Neural progenitor cell (in vitro differentiated cells): ENCODE measurements at regions not wholly inside any gene's neighbourhood (a gene's known extent, or its start where the extent isn't known, plus 50 kb on each side); places are given as distances from the start of the nearest gene placed in this dataset.

Experiments used
- DNase-seq: peaks from one replicate; pipeline ENCODE4 v3.0.0-alpha.2; 2016; ENCODE audit warnings: low spot score
- H2AFZ ChIP-seq: fragments of 200-600 bp; sonication (generic); replicated peaks from 2 replicates; pipeline ENCODE4 v1.6.1; 2016; ENCODE audit warnings: antibody characterized with exemption
- H3F3A ChIP-seq: fragments of 200-600 bp; sonication (generic); 2 replicates; pipeline ENCODE4 v1.6.1; 2016; ENCODE audit warnings: antibody characterized with exemption, low read depth
- H3K27ac ChIP-seq: fragments of 200-600 bp; sonication (generic); 2 replicates; pipeline ENCODE4 v1.5.1; 2016; ENCODE audit warnings: mild to moderate bottlenecking
- H3K27me3 ChIP-seq: fragments of 200-600 bp; sonication (generic); 2 replicates; pipeline ENCODE4 v1.6.1; 2016; ENCODE audit warnings: mild to moderate bottlenecking, moderate library complexity
- H3K36me3 ChIP-seq: fragments of 200-600 bp; sonication (generic); 2 replicates; pipeline ENCODE4 v1.5.1; 2016
- H3K4me1 ChIP-seq: fragments of 200-600 bp; sonication (generic); 2 replicates; pipeline ENCODE4 v1.6.1; 2016; ENCODE audit warnings: mixed run types
- H3K4me2 ChIP-seq: fragments of 200-600 bp; sonication (generic); 2 replicates; pipeline ENCODE4 v1.6.1; 2016
- H3K4me3 ChIP-seq: fragments of 200-600 bp; sonication (generic); 2 replicates; pipeline ENCODE4 v1.5.1; 2016
- H3K79me2 ChIP-seq: fragments of 200-600 bp; sonication (generic); 2 replicates; pipeline ENCODE4 v1.6.1; 2016; ENCODE audit warnings: low read depth
- H3K9ac ChIP-seq: fragments of 200-600 bp; sonication (generic); 2 replicates; pipeline ENCODE4 v1.6.1; 2016
- H3K9me3 ChIP-seq: fragments of 200-600 bp; sonication (generic); 2 replicates; pipeline ENCODE4 v1.5.1; 2016; ENCODE audit warnings: low read depth
- H4K20me1 ChIP-seq: fragments of 200-600 bp; sonication (generic); 2 replicates; pipeline ENCODE4 v1.6.1; 2016; ENCODE audit warnings: low read depth
- H3K27ac Mint-ChIP-seq: 3 replicates; pipeline ENCODE4 v1.8.0; 2021; ENCODE audit warnings: mixed read lengths
- H3K27me3 Mint-ChIP-seq: 2 replicates; pipeline ENCODE4 v1.8.0; 2022; ENCODE audit warnings: low read depth, mild to moderate bottlenecking, inconsistent platforms, moderate library complexity, mixed read lengths; ENCODE audit not compliant: insufficient read depth
- H3K36me3 Mint-ChIP-seq: 3 replicates; pipeline ENCODE4 v1.8.0; 2021; ENCODE audit warnings: mixed read lengths
- H3K4me1 Mint-ChIP-seq: 3 replicates; pipeline ENCODE4 v1.8.0; 2021; ENCODE audit warnings: mixed read lengths
- H3K4me3 Mint-ChIP-seq: 3 replicates; pipeline ENCODE4 v1.8.0; 2021; ENCODE audit warnings: mild to moderate bottlenecking, moderate library complexity, mixed read lengths
- H3K9me3 Mint-ChIP-seq: 3 replicates; pipeline ENCODE4 v1.8.0; 2020; ENCODE audit warnings: mixed read lengths
- CTCF ChIP-seq: fragments of 200-600 bp; sonication (generic); IDR thresholded peaks from 2 replicates; pipeline ENCODE4 v1.5.1; 2017; ENCODE audit warnings: antibody characterized with exemption, mild to moderate bottlenecking
- EZH2 ChIP-seq: fragments of 200-600 bp; sonication (generic); IDR thresholded peaks from 2 replicates; pipeline ENCODE4 v1.6.1; 2017; ENCODE audit warnings: antibody characterized with exemption, mild to moderate bottlenecking, moderate library complexity
- EZH2phosphoT487 ChIP-seq: fragments of 200-600 bp; sonication (generic); IDR thresholded peaks from 2 replicates; pipeline ENCODE4 v1.6.1; 2017; ENCODE audit warnings: antibody characterized with exemption

GRCh38 chr6:145063091-145063490 lies 672.2 kb downstream of the EPM2A start:
- H3K27me3 Mint-ChIP-seq = no peaks in the 10 kb centered on the region
- no peak overlapping the region for H3K27ac ChIP-seq
- H3K36me3 ChIP-seq = no peaks in the 10 kb centered on the region
- H3K79me2 ChIP-seq = no peaks in the 10 kb centered on the region
- no peak overlapping the region for H3K27ac Mint-ChIP-seq
- no peaks in the 10 kb centered on the region for H3K27me3 ChIP-seq
- H2AFZ ChIP-seq = no peak overlapping the region
- H3K4me1 Mint-ChIP-seq = no peaks in the 10 kb centered on the region
- H3K4me3 Mint-ChIP-seq = no peak overlapping the region
- no peak overlapping the region for H3K4me2 ChIP-seq
- no peaks in the 10 kb centered on the region for H3K9me3 Mint-ChIP-seq
- no peaks in the 10 kb centered on the region for H3K4me1 ChIP-seq
- H4K20me1 ChIP-seq = no peaks in the 10 kb centered on the region
- H3K9me3 ChIP-seq = no peaks in the 10 kb centered on the region
- no peaks in the 10 kb centered on the region for H3K36me3 Mint-ChIP-seq
- no peak overlapping the region for H3K9ac ChIP-seq
- no peaks in the 10 kb centered on the region for H3F3A ChIP-seq
- no peak overlapping the region for H3K4me3 ChIP-seq
- TF ChIP-seq EZH2phosphoT487 = no peak
- TF ChIP-seq CTCF = no peak
- TF ChIP-seq EZH2 = no peak
- no peak for DNase-seq

- Mint-ChIP-seq H3K9me3 (peaks cover 2% of the 10 kb centered on the region), H3K4me1 (no peaks in the 10 kb centered on the region), H3K4me3 (no peak overlapping the region), H3K27me3 (no peaks in the 10 kb centered on the region), H3K27ac (no peak overlapping the region), H3K36me3 (no peaks in the 10 kb centered on the region)
- Histone ChIP-seq H3K4me1 (peaks cover 12% of the 10 kb centered on the region), H4K20me1 (no peaks in the 10 kb centered on the region), H3K9ac (no peak overlapping the region), H3K27ac (no peak overlapping the region), H3K79me2 (no peaks in the 10 kb centered on the region), H3K4me2 (no peak overlapping the region), H3K27me3 (no peaks in the 10 kb centered on the region), H3F3A (no peaks in the 10 kb centered on the region), H2AFZ (no peak overlapping the region), H3K36me3 (no peaks in the 10 kb centered on the region), H3K9me3 (no peaks in the 10 kb centered on the region), H3K4me3 (no peak overlapping the region)
- no peak for DNase-seq
- TF ChIP-seq EZH2phosphoT487 (no peak), EZH2 (no peak), CTCF (no peak)
Measured at GRCh38 chr6:145067430-145067829, 667.9 kb downstream of the EPM2A start.

GRCh38 chr6:145068577-145068976 lies 666.7 kb downstream of the EPM2A start:
- H3K9me3 Mint-ChIP-seq = peaks cover 2% of the 10 kb centered on the region
- H3K4me1 Mint-ChIP-seq = no peaks in the 10 kb centered on the region
- no peaks in the 10 kb centered on the region for H3K36me3 Mint-ChIP-seq
- no peak overlapping the region for H3K27ac Mint-ChIP-seq
- Histone ChIP-seq H3K27ac (no peak overlapping the region), H3K4me1 (peaks cover 12% of the 10 kb centered on the region), H3K79me2 (no peaks in the 10 kb centered on the region), H3K9ac (no peak overlapping the region), H3K4me2 (peak overlapping the region; percentile 7), H3K9me3 (no peaks in the 10 kb centered on the region), H3F3A (no peaks in the 10 kb centered on the region), H3K27me3 (no peaks in the 10 kb centered on the region), H3K36me3 (no peaks in the 10 kb centered on the region), H4K20me1 (no peaks in the 10 kb centered on the region), H3K4me3 (no peak overlapping the region), H2AFZ (no peak overlapping the region)
- no peaks in the 10 kb centered on the region for H3K27me3 Mint-ChIP-seq
- TF ChIP-seq CTCF = no peak
- no peak for TF ChIP-seq EZH2phosphoT487
- no peak for TF ChIP-seq EZH2
- H3K4me3 Mint-ChIP-seq = no peak overlapping the region
- peak; percentile 21 for DNase-seq

GRCh38 chr6:145069966-145070365 lies 665.4 kb downstream of the EPM2A start:
- H3K27ac ChIP-seq = no peak overlapping the region
- H3K36me3 ChIP-seq = no peaks in the 10 kb centered on the region
- peaks cover 12% of the 10 kb centered on the region for H3K4me1 ChIP-seq
- no peaks in the 10 kb centered on the region for H3K4me1 Mint-ChIP-seq
- no peaks in the 10 kb centered on the region for H4K20me1 ChIP-seq
- no peak overlapping the region for H3K27ac Mint-ChIP-seq
- no peaks in the 10 kb centered on the region for H3K9me3 ChIP-seq
- H3K4me3 ChIP-seq = no peak overlapping the region
- TF ChIP-seq CTCF (no peak), EZH2 (no peak), EZH2phosphoT487 (no peak)
- DNase-seq = no peak
- no peaks in the 10 kb centered on the region for H3K27me3 ChIP-seq
- H3K9me3 Mint-ChIP-seq = peaks cover 2% of the 10 kb centered on the region
- H2AFZ ChIP-seq = no peak overlapping the region
- H3K4me2 ChIP-seq = no peak overlapping the region
- no peaks in the 10 kb centered on the region for H3F3A ChIP-seq
- H3K36me3 Mint-ChIP-seq = no peaks in the 10 kb centered on the region
- no peaks in the 10 kb centered on the region for H3K27me3 Mint-ChIP-seq
- H3K4me3 Mint-ChIP-seq = no peak overlapping the region
- no peak overlapping the region for H3K9ac ChIP-seq
- no peaks in the 10 kb centered on the region for H3K79me2 ChIP-seq
